NCI-H510A (cell line): ENCODE measurements at regions not wholly inside any gene's neighbourhood (a gene's known extent, or its start where the extent isn't known, plus 50 kb on each side); places are given as distances from the start of the nearest gene placed in this dataset.
"Not testable (repeated sequence)": the region's sequence is repeated elsewhere in the genome, so short reads cannot be mapped to it uniquely, and the experiment has no call there.

ENCODE experiments used
- DNase-seq: peaks from one replicate; lab custom pipeline; 2025; lab: John Stamatoyannopoulos, UW

DNA sequence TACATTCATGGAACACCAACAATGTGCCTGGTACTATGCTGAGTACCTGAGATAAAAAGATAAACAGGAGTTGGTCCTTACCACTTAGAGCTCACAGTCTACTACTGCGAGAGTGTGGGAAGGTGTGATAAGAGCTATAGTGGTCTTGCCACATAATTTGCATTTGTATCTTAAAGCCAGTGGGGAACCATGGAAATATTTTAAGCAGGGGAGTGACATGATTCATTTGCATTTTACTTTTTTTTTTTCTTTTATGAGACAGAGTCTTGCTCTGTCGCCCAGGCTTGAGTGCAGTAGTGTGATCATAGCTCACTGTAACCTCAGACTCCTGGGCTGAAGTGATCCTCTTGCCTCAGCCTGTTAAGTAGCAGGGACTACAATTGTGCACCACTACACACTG is 53.6 kb downstream of the SRGAP2 start:
- DNase-seq: not testable (repeated sequence)

DNA sequence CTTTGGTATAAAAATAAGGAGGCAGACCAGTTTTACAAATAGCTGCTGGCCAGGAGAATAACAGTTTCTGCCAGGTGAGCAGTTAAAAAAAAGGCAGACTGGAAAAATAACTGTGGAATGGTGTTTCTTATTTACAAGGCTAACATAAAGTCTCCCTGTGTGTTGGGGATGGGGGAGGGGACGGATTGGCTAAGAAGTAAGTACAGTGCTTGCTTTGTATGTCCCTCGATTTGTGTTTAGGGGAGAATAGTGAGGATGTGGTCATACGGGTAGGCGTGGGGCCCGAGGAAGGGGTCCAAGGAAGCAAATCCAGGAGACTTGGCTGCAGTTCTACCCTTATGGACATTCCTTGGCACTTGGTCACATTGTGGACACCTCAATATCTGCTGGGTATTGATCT is 58.1 kb downstream of the SRGAP2 start:
- DNase-seq: not testable (repeated sequence)

DNA sequence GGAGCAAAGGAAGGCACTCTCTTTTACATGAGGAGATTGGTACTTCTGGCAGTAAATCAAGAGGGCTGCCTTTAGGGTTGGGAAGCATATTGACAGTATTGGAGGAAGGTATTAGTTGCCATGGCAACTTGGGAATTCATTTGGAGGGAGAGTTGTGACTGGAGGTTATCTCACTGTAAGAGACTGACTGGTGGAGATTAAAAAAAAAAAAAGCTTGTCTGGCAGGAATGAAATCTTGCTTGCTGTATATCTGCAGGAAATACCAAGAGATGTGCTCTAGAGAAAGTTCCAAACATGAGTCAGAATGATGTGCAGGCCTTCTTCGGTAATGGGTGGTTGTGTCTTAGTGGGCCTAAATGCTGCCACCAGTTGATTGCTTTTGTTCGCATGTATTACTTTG is 59.1 kb downstream of the SRGAP2 start:
- not testable (repeated sequence) for DNase-seq

DNA sequence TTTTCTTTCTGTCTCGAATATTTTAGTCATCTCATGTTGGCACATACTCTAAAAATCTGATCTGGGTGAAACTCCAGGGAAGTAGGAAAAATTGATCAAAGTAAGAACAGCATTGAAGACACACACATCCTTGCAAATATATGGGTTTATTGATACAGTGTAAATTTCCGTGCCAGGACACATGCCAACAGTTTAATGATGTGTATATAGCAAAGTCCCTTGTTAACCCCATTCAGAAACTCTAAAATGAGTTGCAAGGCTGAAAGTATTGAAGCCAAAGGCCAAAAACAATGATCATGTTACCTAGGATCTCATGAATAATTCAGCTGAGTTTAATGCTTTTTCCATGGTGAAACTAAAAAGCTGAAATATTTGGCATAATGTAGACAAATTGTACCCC is 61.6 kb downstream of the SRGAP2 start:
- DNase-seq: not testable (repeated sequence)

DNA sequence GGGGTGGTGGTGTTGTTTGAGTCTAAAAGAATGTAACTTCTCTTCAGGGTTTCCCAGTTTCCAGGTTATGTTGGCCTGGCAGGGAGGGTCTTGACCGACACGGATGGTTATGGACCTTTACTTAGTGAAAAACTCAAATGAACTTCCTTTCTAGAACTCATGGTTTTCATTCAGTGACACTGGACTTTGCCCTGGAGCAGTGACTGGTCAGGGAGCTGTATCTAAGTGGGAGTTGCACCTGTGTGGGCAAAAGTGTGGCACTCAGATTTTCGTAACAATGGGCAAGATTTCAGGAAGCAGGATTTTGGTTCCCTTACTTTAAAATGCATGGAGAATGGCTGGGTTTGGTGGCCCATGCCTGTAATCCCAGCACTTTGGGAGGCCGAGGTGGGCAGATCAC is 67.8 kb downstream of the SRGAP2 start:
- DNase-seq: not testable (repeated sequence)

DNA sequence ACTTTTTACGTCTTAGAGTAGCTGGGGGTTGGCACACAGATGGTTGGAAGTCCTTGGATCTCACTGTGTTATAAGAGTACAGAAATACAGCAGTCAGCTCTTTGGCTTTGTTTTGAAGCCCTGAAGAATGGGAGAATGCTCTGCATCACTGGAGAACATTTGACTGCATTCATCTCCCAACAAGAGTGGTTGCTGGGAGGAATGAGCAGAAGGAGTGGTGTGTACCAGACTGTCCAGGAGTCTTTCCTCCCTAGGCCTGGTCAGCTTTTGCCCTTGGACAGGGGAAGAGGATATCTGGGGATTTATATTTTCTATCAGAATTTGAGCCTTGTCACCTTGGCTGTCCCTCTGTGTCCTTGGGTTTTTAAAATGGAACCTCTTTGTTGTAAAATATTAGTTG is 69.8 kb downstream of the SRGAP2 start:
- DNase-seq: not testable (repeated sequence)

DNA sequence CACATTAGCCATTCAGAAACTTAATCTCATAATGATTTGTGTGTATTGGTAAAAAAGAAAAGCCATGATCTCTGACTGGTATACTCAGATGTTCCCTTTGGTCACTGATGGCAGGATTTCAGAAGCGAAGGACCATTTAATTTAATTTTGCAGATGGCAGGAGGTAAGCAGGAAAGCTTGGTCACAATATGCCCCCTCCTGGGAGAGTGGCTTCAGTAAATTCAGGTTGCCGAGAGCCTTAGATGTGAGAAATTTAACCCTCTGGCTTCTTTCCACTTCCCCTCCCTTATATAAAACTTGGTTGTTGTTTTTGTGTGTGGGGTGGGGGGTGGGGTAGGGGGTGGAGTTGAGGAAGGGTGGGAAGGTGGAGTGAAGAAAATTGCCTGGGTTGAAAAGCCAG is 72.8 kb downstream of the SRGAP2 start:
- DNase-seq: not testable (repeated sequence)

DNA sequence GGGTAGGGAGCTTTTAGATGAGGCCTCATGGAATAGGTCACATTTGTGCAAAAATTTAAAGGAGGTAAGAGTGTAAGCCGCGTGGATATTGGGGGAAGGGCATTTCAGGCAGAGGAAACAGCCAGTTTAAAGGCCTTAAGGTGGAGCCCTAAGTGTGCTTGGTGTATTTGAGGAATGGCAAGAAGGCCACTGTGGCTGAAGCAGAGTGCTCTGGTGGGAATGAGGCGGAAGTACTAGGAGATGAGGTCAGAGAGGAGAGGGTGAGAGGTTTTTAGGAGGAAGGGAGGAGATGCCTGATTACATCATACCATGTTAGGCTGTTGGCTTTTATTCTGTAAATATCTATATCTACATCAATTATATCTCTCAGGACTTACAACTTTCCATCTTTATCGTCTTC is 75.3 kb downstream of the SRGAP2 start:
- DNase-seq: not testable (repeated sequence)

DNA sequence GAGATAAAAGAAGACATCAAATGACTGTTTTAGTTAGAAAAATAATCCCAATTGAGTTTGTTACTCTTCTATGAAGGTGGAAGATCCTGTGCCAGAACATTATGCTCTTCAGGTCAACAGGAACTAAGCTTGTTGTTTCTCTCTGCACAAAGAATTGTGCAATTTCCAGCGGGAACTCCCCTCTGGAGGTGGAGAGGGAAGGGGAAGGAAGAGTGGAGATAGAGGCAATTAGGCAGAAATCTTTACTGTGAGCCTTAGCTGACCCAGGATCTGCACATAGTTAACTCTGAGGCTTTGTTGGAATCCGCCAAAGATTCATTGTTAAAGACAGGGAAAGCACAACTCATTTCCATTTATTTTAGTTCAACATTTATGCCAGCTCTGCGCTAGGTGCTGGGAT is 77.3 kb downstream of the SRGAP2 start:
- DNase-seq: not testable (repeated sequence)

DNA sequence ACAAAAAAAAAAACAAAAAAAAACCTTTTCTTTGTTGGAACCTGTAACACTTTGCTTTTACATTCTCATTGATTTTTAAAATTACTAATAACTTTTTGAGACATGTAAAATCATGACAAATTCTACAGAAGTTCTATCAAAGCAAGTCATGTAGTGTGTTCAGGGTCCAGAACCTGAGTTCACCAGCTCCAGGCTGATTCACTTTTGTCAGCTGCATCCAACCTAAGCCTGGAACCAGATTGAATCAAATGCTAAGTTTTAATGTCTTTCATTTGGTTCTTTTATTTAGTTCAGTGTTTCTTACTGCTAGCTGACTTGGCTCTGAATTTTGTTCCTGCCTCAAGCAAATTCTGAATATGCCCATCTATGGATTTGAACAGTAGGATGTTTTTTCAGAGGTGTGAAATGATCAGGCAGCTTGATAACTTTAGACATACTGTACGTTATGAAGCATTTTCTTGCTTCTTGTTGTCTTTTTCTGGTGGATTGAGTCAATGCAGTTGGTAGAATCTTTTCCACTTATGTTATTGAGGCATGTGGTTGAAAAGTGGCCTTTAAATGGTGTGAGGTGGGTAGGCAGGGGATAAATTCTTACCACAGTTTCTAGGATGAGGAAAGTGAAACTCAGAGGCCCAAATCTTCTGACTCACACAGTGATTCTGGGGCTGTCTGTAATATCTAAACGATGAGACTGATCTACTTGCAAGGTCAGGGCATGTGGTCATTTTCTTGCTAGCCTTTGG is 78.7 kb downstream of the SRGAP2 start:
- not testable (repeated sequence) for DNase-seq

DNA sequence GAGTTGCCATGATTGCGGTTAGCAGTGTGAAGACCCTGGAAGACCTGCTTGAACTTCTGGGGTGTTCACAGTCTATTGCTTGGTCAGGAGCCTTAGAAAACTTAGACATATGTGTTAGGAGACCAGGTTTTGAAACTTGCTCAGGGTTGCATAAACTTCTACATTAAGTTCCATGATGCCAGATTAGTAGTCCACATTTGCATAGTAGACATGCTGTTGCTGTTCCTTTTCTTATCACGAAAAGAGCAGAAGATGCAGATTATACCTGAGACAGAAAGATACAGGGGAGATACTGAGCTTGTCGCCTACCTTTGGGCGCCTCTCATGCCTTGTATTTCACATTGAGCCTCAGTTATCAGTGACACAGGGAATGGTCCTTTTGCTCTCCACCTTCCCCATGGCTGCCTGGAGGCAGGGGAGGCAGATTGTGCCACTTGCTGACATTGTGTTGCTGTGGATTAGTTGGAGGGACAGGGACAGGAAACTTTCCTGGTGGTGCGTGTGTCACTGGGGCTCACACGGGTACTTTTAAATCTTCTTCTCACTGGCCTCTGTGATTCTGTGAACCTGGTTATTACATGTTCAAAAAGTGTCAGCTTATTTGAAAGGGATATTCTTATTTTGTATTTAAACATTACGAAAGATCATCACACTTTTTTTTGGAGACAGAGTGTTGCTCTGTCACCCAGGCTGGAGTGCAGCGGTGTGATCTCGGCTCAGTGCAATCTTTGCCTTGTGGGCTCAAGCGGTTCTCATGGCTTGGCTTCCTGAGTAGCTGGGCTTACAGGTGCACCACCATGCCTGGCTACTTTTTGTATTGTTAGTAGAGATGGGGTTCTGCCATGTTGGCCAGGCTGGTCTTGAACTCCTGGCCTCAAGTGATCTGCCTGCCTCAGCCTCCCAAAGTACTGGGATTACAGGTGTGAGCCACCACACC is 82.0 kb downstream of the SRGAP2 start:
- not testable (repeated sequence) for DNase-seq

DNA sequence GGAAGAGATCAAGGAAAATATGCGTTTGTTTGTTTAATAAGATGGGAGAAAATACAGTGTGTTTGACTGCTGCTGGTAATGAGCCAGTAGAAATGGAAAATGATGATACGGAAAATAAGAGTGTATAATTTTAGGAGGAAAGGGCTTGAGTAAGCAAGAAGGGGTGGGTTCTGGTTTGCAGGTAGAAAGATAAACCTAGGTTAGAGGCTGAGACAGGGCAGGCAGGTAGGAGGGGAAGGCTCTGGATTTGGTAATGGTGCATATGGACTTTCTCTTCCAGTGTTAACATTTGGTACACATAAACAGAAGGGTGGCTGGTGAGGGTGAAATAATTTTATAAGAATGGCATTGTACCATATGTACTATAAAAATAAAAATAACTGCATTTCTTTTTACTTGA is 84.4 kb downstream of the SRGAP2 start:
- DNase-seq: not testable (repeated sequence)

DNA sequence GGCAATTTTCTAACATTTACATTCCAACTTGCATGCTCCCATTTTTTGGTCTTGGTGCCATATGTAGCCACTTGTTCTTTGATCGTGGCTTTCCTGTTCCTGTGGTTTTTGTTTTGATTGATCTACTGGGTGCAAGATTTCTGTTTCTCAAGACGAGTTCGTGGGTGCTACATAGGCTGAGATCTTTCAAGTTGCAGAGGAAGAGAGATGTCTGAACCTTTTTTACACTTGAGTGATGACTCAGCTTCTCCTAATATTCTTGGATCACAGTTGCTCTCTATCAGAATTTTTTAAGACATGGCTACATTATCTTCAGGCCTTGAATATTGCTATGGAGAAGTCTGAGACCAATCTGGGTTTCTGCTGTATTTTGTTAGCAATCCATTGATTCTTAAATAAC is 85.1 kb downstream of the SRGAP2 start:
- not testable (repeated sequence) for DNase-seq

DNA sequence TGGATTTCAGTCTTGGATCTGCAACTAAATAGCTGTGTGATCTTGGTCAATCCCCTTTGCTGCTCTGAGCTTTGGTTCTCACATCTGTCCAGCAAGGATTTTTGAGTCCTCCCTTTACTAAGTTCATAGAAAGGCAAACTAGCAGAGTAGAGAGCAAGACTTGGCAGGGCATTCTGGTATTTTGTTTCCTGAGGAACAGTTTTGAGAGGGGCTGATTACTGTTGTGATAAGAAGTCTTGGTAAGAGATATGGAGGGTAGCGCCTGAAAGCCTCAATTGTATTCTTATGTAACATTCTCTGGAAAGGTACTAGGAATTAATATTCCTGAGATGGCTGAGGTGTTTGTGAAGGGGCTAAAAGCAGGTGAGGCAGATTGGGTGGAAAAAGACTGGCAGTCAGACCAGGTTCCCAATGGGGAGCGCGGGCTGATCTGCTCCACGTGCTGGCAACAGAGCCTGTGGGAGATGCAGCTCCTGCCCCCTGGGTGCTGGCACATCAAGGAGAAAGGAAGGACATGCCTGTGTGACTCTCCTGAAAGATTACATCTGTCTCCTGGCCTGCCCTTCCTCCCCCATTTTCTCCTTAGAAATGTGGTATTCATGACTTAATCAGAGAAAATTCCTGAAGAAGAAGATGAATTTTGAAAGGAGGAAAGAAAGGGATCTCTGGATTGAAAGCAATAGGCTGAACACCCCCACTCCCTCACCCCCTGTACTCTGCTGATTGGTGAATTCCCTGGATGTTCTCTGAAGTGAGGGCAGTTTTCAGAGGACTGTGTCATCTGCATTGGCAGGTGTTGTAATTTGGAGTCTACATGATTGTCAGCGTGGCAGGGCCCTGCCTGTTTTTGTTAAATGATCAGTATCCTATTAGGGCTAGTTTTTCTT is 94.0 kb downstream of the SRGAP2 start:
- not testable (repeated sequence) for DNase-seq

DNA sequence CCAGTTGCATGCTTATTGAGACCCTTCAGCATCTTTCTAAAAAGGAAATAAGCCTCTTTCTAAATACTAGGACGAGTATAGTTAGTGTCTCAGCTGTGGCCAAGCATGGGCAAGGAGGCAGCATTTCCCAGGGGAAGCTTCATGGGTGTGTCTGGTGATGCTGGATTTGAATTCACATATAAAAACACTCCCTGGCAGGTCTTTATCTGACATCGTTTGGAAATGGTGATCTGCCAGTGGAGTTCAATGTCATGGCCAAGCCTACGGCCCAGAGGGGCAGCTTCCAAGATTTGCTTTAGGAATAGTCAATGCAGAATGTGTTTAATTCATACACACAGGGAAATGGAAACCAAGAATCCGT is 94.7 kb downstream of the SRGAP2 start:
- not testable (repeated sequence) for DNase-seq

DNA sequence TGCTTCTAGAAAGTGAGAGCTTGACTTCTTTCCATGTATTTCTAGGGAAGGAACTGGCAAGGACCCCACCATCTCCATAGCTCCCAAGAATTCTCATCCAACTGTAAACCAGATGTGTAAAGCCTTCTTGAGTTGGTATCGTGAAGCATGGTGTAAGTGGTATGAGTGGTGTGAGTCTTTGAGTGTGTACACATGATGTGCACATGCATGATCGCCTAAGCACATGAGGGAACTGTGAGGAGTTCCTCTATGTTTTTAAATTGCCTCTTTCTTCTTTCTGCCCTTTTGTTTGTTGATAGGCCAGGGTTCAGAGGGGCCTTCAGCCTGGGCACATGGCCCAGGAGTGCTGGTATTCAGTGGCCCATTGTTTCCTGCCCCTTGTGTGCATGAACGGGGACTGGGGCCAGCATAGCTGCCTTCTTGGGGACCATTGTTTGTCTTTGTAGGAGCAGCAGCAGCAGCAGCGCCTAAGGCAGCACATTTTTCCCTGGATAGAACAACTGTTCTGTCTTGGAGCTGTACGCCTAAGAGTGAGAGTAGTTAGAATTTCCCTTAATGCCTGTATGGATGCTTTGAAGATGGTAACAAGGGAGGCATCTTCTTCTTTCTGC is 95.9 kb downstream of the SRGAP2 start:
- not testable (repeated sequence) for DNase-seq

DNA sequence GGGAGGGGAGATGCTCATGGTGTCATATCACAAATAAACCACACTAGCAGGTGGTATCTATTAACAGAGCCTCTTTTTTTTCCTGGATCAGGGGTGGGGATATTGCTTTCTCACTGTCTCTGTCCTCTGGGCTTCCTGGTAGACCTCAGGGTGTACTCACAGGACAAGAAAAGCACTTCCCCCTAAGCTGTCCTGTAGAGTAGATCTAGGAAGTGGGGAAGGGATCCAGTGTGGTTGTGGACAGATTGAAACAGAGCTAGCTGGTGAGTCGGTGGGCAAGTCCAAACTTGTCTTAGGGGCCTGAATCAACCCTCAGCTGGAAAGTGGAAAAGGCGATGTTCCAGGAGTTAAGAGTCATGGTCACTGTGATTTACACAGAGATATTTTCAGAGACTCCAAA is 96.6 kb downstream of the SRGAP2 start:
- DNase-seq: not testable (repeated sequence)

DNA sequence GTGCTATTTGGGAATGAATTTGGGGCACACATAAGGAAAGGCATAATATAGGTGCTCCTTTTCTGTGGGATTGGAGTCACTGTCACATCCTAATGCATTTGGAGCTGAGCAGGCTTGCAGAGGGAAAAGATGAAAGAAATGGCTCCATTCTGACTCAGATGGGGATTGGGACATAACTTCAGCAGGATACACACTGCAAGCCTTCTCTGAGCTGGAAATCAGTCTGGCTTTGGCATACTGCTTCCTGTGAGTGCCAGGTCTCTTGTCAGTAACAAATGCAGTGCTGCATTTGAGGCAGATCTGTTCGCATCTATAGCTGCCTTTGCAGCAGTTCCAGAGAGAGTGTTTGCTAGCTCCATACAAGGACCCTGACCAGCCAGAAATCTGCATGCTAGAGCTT is 98.7 kb downstream of the SRGAP2 start:
- not testable (repeated sequence) for DNase-seq

DNA sequence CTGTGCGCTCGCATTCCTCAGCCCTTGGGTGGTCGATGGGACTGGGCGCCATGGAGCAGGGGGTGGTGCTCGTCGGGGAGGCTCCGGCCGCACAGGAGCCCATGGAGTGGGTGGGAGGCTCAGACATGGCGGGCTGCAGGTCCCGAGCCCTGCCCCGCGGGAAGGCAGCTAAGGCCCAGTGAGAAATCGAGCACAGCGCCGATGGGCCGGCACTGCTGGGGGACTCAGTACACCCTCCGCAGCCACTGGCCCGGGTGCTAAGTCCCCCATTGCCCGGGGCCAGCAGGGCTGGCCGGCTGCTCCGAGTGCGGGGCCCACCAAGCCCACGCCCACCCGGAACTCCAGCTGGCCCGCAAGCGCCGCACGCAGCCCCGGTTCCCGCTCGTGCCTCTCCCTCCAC is 104.1 kb downstream of the SRGAP2 start:
- DNase-seq: not testable (repeated sequence)

DNA sequence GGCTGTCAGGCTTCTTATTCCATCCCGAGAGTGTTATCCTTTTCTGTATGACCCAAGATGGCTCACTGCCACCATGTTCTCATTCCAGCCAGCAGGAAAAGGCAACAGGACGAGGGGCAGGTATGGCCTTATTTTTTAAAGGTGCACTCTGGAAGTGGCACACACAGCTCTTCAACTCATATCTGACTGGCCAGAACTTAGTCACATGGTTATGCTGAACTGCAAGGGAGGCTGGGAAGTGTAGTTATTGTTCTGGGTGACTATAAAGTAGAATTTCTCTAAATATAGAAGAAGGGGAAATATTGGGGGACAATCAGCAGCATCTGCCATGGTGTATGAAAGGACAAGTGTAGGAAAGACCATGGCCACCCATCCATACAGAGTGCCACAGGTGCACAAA is 107.6 kb downstream of the SRGAP2 start:
- not testable (repeated sequence) for DNase-seq

DNA sequence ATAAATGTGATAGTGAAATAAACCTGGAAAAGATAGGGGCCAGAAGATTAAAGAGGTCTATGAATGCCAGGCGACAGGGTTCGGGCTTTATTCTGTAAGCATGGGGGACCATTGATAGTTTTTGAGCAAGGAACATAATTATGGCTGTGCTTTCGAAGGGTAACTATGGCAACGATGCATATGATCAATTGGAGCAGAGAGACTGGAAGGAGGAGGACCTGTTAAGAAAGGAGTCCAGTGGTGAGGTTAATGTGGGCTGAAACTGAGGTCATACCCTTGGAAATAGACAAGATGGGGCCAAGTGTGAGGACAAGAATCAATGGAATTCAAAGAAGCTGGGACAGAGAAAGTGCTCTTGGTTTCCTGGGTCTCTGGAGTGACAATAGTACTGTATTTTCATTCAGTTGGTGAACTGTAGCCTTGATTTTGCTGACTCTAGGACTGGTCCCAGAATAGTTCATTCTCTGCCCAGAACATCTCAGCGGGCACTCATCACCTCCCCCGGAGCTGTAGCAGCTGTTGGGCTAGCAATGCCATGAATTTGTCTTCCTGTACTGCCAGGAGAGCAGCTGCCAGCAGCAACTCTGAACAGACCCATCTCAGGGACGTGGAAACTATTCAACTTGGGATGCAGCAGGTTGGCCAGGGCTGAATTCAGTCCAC is 108.4 kb downstream of the SRGAP2 start:
- not testable (repeated sequence) for DNase-seq
